AG08396 (cell line): ENCODE measurements at regions not wholly inside any gene's neighbourhood (a gene's known extent, or its start where the extent isn't known, plus 50 kb on each side); places are given as distances from the start of the nearest gene placed in this dataset.
"Not testable (repeated sequence)": the region's sequence is repeated elsewhere in the genome, so short reads cannot be mapped to it uniquely, and the experiment has no call there.

Experiments used
- DNase-seq: peaks from one replicate; pipeline ENCODE4 v3.0.0; 2012; ENCODE audit warnings: low spot score, mixed read lengths

- DNase-seq: no peak
Measured at GRCh38 chr2:175253871-175254270, 72.4 kb upstream of the ATP5MC3 start.

DNA sequence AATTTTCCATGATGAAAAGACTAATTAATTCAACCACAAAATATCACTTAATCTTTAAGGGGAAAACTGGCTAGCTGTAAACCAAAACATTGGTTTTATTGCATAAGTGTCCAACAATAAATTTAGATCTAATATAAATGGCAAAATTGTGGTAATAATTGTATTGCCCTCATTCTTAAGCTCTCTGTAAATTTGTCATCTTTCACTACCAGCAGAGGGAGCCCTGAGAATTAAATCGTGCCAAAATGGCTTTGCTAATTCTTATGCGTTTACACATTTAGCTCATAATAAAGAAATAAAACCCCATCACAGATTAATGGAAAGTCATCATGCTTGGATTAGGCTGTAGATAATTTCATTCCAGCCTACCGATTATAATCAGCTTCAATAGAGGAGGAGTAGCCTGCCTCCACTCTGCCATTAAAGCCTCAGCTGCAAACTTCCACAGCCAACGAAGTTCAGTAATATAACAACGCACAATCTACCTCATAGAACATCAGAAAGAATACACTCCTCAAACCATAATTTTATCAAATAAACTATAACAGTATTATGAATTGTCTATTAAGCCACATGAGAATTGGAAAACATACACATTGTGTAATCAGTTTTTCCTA is 70.0 kb upstream of the ATP5MC3 start:
- DNase-seq: peak; percentile 53

DNA sequence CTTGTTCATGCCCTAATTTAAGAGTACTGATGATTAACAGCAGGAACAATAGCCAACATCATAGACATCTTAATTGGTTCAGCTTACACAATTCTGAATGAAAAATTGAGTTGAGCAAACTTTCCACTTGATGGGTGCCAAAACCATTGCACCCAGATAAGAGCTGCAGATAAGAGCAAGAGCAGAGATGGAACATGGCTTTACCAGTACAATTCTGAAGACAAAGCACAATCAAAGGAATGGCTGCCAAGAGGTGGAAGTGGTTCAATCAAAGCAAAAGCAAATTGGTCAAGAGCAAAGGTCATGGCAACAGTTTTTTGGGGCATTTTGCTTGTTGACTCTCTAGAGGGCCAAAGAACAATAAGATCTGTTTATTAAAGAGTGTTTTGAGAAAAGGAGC is 65.6 kb upstream of the ATP5MC3 start:
- DNase-seq: no peak

GRCh38 chr2:175244697-175245096 is 63.2 kb upstream of the ATP5MC3 start:
- no peak for DNase-seq

- no peak for DNase-seq
Measured at GRCh38 chr2:175241691-175242090, 60.2 kb upstream of the ATP5MC3 start.

- DNase-seq: not testable (repeated sequence)
Measured at GRCh38 chr2:175240033-175240432, 58.5 kb upstream of the ATP5MC3 start.

DNA sequence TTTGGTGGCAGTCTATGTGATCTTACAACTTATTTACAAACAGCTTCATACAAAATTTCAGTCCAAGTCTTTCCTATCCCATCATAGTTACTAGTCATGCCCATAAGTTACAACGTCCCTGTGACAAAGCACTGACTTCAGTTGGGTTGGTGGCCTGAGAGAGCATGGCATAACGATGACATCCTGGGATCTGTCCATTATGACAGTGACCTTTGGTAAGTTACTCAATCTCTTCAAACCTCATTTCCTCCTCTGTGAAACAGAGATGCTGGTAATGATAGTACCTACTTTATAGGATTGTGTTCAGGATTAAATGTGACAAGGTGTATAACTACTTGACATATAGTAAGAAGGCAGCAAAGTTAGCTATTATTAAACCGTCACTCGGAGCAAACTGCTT is 55.4 kb upstream of the ATP5MC3 start:
- no peak for DNase-seq

DNA sequence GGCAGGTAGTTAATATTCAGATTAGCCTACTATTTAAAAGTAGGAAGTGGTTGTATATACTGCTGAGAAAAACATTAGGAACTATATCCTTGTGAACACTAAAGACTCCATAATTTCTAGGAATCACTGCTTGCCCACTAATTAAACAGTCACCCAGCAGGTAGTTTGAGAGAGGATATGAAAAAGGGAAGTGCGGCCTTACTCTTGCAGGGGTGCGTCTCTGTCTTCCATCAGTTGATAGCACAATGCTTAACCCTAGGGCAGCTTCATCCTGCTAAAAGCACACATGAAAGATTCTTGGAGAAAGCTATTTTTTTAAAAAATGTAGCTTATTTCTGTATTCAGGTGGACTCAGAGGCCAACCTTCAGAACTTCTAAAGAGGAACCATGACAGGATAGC is 53.1 kb upstream of the ATP5MC3 start:
- DNase-seq: no peak

GRCh38 chr2:175234153-175234552 is 52.6 kb upstream of the ATP5MC3 start:
- no peak for DNase-seq

- DNase-seq: no peak
Measured at GRCh38 chr2:175233135-175233719, 51.7 kb upstream of the ATP5MC3 start.
